Activated CD8-positive, alpha-beta memory T cell treated with anti-CD3 and anti-CD28 coated beads for 24 hours (primary cell): ENCODE measurements at regions not wholly inside any gene's neighbourhood (a gene's known extent, or its start where the extent isn't known, plus 50 kb on each side); places are given as distances from the start of the nearest gene placed in this dataset.
"Not testable (repeated sequence)": the region's sequence is repeated elsewhere in the genome, so short reads cannot be mapped to it uniquely, and the experiment has no call there.

Source experiments
- DNase-seq: peaks from one replicate; pipeline ENCODE4 v3.0.0-alpha.2; 2020

DNA sequence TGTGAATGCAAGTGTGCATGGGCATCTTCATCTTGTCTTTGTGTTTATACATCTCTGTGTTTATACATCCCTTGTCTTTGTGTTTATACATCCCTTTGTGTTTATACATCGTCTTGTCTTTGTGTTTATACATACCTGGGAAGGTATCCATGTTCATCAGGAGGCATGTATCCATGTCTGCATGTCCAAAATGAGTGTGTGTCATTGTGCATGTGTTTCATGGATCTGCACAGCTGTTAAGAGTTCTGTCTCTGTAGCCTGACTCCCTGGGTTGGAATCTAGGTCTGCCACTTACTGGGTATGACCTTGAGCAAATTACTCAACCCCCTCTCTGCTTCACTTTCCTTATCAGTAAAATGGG lies 50.1 kb upstream of the SIRPA start:
- DNase-seq, result no peak

DNA sequence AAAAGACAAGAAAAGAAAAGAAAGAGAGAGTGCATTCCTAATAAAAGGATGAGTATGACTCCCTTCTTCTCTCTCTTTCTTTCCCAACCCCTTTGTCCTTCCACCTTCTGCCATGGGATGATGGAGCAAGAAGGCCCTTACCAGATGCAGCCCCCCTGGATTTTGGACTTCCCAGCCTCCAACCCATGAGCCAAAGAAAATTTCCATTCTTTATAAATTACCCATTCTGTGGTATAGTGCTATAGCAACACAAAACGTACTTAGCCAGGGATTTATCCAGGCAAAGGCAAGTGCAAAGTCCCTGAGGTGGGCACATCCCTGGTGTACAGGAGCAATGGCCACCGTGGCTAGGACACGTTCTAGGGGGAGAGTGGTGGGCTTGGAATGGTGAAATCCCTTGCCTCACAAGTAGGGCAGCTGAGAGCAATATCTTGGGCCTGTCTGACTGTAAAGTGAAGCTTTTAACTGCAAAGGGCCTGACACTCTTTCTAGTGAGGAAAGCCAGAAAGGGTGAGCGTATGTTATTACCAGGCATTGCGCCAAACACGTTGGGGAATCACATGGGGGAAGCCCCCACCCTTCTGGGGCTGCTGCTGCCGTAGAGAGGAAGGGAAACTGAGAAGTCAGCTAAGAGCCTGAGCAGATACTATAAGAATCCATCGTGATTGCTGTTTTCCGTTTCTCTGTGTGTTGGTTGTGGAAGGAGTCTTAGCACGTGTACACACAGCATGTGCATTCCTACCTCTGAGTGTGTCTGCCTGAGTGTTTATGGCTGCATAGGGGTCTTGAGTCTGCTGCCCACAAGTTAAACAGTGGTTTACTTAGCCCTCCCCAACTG lies 50.7 kb upstream of the SIRPA start:
- peak; percentile 60 for DNase-seq

DNA sequence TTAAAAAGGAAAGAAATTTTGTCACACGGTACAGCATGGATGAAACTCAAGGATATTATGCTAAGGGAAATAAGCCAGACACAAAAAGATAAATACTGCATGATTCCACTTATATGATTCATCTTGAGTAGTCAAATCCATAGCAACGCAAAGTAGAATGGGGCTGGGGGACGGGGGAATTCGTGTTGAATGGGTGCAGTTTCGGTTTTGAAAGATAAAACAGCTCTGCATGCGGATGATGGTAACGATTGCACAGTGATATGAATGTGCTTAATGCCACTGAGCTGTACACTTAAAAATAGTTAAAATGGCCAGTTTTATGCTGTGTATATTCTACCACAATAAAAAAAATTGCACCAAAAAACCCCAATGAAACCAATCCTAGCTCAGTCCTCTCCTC lies 52.9 kb upstream of the SIRPA start:
- no peak for DNase-seq

DNA sequence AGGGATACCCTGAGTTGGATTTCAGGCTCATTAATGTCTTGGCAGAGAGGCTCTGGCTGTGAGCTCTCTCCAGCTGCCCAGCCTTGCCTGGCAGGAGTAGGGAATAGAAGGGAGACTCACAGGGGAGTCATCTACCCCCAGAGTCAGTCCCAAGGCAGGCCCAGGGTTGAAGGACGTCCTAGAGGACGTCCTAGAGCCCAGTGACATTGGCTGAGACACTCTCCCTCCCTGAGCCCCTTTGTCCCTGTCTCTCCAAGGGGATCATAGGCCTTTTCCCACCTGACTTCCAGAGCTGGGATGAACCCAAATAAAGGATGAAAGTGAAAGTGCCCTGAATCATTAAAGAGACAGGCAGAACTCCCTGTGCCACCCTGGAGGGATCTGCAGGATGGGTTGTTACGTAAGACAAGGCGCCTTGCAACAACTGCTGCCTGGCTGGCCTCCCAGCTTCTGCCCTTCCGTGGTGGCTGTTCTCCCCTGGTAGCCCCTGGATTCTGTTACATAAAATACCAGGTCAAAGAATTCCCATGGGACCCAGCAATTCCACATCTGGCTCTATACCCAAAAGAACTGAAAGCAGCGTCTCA lies 53.6 kb upstream of the SIRPA start:
- no peak for DNase-seq

DNA sequence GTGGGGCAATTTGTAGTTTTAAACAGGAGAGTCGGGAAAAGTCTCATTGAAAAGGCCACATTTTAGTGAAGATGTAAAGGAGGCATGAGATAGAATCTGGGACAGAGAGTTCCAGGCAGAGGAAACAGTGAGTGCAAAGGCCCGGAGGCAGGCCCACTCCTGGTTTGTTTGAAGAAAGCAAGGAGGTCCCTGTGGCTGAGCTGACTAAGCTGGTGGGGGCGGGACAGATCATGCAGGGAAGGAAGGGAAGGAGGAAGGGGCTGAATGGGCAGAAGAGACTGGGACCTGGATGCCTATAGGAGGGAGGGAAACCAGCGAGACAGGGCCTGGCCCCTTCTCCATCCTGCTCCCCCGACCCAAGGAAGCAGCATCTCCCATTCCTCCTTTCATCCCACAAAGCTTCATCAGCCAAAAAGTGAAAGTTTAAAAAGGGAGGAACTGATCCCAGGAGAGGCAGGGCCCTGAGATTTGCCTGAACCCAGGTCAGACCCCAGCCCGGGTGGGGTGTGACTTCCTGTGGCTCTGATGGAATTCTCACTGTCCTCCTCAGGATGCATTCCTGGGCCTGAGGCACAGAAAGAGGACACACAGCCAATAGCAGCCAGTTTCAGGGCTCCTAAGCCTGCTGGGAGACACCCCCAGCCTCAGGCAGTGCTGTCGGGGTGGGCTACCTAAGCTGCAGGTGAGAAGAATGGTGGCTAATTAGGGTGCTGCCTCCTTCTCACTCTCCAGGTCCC lies 54.2 kb upstream of the SIRPA start:
- DNase-seq, result no peak

DNA sequence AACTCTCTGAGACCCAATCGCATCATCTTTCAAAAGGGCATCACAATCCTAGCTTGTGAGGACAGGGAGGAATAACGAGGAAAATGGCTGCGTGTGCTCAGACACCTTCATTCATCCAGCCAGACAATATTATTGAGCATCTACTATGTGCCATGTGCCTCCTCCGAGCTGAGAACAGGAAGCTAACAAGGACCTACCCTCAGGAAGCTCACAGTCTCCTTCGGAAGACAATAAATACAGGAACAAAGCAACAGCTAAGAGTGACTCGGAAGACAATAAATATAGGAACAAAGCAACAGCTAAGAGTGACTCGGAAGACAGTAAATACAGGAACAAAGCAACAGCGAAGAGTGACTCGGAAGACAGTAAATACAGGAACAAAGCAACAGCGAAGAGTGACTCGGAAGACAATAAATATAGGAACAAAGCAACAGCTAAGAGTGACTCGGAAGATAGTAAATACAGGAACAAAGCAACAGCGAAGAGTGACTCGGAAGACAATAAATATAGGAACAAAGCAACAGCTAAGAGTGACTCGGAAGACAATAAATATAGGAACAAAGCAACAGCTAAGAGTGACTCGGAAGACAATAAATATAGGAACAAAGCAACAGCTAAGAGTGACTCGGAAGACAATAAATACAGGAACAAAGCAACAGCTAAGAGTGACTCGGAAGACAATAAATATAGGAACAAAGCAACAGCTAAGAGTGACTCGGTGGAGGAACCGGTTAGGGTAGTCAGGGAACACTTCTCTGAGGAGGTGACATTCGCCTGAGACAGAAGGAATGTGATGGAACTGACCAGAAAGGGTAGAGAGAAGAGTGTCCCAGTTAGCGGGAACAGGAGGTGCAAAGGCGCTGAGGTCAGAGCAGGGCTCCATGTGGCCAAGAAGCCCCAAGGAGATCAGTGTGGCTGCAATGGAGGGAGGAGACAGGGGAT lies 55.6 kb upstream of the SIRPA start:
- DNase-seq, result not testable (repeated sequence)

DNA sequence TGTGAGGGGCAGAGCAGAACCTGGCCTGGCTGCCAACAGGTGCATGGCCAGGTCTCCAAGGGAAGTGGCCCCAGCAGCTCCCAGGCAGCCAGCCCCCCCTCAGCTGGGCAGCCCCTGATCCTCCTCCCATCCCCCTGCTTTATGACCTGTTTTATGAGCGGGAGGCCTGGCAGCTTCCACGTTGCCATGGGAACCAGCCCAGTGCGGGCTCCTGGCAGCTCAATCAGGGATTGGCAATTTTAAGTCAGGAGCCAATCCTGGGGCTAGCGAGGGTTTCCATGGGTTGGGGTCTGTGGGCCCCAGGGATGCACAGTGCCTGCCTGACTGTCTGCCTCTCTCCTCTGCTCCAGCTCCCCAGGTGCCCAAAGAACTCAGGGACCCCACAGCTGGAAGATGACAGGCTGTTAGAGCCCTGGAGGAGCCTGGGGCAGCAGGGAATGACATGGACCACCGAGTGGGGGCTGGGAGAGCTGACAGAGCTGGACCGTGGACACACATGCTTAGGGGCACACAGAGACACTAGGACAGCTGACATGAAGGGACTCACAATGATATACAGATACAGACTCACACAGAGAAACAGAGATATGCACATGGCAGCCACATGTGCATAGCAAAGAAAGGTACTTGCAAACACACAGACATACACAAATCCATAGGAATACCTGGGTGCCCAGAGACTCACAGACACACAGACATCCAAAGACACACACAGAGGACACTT lies 56.5 kb upstream of the SIRPA start:
- DNase-seq, result no peak

DNA sequence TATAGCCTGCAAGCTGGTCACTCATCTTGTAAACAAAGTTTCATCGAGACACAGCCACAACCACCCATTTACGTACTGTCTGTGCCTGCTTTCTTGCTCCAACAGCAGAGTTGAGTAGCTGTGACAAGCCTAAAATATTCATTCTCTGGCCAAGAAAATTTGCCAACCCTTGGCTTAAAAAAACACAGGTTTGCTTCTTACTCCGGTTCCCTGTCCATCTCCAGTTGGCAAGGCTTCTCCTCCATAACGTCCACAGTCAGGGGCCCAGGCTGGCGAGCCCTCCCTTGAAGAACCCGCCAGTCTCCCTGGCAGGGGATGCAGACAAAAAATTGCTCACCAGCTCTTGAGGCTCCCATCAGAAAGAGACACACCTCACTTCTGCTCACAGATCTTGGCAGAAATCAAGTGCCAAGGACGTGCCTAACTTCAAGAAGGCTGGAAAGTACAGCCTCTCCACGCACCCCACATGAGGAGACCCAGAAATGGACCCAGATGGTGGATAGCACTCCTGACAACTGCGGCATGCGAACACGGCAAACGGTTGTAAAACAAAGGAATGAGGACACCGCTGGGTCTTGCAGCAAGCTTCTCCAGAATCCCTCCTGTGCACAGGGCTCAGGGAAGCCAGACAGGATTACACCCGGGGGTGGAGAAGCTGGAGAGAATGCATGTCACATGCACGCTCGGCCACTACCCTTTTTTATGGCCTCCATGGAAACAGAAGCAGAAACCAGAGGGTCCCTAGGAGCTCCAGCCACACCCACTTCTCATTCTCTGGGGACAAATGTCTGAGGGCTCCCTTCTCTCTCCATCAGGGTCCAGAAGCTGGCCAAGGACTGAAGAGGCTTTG lies 59.8 kb upstream of the SIRPA start:
- no peak for DNase-seq

DNA sequence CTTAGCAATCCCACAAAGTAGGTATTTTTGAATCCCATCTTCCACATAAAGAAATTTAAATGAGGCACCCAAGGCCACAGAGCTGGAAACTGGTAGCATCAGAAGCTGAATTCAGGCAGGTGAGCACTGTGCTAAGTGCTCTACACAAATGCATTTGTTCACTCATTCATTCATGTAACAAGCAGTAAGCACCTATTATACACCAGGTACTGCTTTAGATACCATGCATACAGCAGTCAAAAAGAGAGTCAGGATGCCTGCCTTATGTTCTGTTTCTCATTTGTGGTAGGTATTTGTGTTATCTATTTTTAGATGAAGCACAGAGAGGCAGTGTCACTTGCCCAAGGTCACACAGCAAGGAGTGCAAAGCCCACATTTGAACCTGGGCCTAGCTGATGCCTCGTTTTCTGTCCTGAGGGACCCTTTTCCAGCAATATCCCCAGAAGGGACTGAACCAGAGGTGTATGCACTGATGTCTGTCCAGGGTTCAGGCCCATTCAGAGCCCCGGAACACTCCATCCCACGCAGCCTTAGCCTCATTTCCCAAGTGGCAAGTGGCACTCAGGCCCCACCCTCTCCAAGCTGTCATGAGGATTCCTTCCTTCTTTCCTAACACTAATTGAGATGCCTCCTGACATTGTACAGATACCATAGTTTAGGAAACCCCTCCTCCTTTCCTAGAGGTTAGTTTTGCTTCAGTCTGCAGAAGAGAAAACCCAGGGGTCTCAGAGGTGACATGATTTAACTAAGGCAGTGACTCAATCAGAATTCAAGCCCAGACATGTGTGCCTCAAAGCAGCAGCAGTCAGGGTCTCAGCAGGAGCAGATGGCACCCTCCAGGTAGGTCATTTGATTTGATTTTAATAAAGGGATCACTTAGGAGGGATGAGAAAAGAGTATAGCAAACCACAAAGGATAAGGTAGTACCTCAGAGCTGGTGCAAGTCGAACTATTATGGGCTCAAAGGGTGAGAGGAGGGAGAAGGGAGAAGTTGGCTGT lies 61.2 kb upstream of the SIRPA start:
- DNase-seq, result no peak

DNA sequence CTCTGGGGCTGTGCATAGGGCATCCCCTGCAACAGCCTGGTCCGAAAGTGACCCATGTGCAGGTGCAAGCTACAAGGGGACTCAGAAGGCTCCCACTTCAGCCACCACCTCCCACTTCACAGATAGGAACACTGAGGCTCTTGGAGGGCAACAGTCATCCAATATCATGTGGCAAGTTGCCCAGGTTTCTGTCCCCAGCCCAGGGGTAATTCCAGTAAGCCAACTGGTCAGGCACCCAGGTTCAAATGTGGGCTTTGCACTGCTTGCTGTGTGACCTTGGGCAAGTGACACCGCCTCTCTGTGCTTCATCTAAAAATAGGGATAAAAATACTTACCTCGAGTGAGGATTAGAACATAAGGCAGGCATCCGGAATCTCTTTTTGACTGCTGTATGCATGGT lies 62.0 kb upstream of the SIRPA start:
- no peak for DNase-seq

DNA sequence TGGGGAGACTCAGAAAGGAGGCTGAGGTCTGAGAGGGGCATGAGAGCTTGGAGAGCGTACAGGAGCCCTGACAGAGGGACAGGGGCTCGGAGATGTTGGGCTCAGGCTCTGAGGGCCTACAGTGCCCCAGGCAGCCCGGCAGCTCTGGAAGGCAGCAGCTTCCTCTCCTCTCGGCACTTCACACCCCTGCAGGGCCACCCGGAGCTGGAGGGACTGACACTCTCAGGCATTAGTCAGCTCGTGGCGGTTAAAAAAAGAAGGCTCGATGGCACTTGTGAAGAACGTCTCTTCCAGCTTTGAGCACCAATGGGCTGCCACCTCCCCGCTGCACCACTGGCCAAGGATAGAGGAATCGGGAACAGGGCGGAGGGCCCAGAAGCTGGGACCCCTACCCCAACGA lies 62.6 kb upstream of the SIRPA start:
- no peak for DNase-seq

DNA sequence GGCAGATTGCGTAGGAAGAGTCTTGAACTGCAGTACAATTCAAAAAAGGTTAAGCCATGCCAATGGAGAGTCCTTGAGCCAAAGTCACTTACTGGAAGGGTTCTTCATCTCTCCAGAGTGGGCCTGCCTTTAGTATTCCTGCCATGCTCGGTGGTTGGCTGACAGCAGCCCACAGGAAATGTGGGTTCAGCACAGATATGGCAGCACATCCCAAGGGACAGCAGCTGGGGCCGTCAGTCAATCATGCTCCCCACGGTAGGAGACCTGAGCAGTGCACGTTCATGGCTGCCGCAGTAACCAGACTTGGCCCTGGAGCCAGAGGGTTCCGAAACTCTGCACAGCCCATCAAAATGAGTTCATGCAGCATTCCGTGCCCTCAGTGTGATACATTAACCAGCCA lies 63.6 kb upstream of the SIRPA start:
- no peak for DNase-seq

DNA sequence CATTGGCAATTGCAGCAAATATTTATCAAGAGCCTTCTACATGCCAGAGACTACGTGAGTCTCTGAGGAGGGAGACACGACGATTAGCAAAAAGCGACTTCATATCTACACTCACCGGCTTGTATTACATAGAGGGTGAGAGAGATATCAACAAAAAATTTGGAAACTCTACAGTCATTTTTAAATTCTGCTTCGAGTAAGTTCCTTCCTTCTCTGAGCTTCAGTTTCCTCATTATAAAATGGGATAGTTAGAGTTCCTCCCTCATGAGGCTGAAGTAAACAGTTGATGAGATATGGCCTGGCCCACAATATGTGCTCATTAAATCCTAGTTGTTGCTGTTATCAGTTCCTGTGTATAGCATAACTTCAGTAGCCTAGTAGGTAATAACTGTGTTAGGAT lies 64.1 kb upstream of the SIRPA start:
- DNase-seq, result no peak

DNA sequence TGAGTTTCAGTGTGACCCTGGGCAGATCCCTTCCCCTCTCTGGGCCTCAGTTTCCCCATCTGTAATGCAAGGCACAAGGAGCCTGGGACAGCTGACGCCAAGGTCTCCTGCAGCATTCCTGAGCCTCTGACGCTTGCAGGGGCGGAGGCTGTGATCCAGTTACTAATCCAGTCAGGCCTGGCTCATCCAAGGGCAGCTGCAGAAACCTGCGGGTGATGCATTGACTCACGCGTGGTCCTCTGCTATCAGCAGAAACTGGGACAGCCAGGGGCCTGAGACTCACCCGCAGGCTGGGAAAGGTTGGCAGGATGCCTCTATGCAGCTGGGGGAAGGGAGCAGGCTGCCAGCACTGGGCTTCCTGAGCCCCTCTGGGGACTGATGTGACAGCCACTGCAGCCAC lies 65.0 kb upstream of the SIRPA start:
- DNase-seq, result no peak

DNA sequence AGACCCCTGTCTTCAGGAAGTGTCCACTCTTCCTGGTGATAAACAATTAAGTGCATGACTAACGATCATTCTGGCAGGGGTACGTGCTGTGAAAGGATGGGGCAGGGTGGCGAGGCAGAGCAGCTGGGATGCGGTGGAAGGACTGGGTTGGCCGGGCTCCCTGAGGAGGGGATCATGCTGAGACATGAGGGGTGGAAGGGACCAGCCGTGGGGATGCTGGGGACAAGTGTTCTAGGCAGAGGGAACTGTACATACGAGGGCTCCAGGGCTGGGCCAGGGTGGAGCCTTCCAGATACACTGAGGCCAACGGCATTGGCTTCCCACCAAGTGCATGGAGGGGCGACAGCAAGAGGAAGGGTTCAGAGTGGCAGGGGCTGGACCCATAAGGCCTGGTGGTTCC lies 65.7 kb upstream of the SIRPA start:
- no peak for DNase-seq

DNA sequence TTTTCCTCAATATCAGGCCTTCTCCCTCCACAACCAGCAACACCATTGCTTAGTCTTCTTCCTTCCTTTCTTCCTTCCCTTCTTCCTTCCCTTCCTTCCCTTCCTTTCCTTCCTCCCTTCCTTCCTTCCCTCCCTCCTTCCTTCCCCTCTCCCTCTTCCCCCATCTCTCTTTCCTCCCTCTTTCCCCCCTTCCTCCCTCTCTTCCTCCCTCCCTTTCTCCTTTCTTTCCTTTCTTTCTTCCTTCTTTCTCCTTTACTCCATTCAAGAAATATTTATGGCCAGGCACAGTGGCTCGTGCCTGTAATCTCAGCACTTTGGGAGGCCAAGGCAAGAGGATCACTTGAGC lies 66.4 kb upstream of the SIRPA start:
- no peak for DNase-seq

DNA sequence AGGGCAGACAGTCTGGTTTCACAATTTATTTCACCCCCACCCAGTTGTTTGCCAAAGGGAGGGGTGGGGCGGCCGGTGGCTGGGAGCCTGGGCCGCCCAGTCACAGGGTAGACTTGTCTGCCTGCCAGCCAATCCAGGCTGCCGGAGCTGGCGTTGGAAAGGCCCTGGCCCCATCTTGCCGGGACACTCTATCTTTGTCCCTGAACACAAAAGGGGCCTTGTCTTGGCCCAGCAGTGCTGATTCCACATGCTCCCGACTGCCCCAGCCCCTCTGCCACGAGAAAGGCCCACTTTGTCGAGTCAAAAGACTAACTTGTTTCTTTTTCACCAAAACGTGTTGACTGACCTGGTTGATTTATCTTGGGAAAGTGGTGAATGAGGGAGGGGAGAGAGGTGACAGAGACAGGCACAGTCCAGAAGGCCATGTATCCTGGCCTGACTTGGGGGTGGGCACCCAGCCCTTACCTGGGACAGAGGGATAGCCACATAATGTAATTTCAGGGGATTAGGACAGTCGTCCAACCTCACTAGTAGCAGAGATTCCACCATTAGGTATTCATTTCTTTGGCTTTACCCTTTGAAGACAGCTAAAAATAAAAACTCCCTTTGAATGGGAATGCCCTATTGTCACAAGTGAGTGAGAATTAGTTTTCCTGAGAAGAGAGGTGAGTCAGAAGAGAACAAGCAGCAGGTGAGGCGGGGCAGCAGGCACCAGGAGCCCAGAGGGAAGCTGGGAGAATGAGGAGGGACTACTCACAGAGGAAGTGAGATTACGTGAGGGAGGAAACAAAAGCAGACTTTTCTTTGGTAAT lies 67.0 kb upstream of the SIRPA start:
- DNase-seq, result no peak

DNA sequence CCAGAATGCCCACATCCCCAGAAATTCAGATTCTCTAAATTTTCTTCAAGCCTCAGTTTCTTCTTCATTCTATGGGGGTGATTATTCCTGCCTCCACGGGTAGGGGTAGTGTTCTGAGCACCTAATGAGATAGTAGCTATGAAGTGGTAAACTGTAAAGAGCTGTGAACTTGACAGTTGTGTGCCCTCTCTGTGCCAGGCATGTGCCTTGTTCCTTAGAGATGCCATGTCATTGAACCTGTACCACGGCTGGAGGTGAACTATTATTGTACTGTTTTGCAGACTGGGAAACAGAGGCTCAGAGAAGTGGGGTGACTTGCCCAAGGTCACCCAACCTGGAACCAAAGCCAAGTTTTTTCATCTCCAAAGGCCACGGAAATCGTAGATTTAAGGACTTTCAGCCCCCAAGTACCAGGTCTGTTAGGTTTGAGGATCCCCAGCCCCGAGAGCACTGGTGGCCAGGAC lies 67.7 kb upstream of the SIRPA start:
- DNase-seq, result no peak

DNA sequence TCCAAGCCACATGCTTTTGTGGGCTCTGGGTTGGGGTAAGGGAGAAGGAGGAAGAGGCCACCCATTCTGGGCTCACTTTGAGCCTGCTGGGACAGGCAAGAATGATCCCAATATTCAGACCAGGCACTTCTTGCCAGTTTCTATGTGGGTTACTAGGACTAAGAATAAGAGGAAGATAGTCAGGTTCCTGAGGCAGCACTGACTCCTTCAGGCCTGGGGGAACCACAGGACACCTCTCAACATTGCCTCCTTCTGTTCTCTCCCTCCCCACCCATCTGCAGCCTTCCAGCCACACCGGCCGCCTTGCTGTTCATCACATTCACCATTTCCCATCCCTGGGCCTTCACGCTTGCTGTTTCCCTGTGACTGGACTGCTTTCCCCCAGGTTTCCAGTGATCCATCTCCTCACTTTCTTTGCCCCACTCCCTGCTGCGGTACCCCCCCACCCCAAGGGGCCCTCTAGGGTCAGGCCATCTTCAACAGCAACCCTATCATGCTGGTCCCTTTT lies 69.2 kb upstream of the SIRPA start:
- no peak for DNase-seq
